Superior temporal gyrus (tissue), 1 donor: ENCODE measurements at regions not wholly inside any gene's neighbourhood (a gene's known extent, or its start where the extent isn't known, plus 50 kb on each side); places are given as distances from the start of the nearest gene placed in this dataset.
"Not testable (repeated sequence)": the region's sequence is repeated elsewhere in the genome, so short reads cannot be mapped to it uniquely, and the experiment has no call there.

Experiments used
- DNase-seq: peaks from one replicate; pipeline ENCODE4 v3.0.0-alpha.2; 2016; ENCODE audit errors: extremely low spot score

DNA sequence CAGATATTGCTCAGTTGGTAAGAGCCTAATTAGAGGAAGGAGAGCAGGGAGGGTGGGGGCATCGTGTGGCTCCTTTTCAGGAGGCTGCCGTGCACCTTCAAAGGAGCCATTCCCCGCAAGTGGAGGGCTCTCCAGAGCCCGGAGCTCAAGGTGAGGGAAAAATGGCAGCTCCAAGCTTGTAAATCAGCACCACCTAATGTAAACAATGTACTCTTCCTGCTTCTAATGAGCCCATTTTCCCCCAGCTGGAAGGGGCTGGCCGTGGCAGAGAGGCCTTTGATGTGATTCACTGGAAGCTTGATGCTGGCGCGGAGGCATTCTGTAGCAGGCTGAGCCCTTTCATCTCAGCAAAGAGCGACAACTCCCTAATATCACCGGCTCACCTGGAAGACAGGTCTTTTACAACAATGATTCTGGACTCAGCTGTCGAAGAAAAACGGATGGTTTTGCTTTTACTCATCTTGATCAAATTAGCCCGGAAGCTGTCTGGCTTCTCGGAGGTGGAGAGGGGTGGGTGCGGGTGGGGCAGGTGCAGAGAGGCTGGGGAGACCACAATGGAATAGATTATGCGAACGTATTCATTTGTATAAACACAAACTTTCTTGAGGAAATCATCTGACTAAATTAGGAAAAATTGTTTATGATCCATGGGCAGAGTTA lies 112.5 kb downstream of the RRAGC start:
- DNase-seq, result no peak

GRCh38 chr1:38746402-38746935 lies 113.1 kb downstream of the RRAGC start:
- DNase-seq, result no peak

DNA sequence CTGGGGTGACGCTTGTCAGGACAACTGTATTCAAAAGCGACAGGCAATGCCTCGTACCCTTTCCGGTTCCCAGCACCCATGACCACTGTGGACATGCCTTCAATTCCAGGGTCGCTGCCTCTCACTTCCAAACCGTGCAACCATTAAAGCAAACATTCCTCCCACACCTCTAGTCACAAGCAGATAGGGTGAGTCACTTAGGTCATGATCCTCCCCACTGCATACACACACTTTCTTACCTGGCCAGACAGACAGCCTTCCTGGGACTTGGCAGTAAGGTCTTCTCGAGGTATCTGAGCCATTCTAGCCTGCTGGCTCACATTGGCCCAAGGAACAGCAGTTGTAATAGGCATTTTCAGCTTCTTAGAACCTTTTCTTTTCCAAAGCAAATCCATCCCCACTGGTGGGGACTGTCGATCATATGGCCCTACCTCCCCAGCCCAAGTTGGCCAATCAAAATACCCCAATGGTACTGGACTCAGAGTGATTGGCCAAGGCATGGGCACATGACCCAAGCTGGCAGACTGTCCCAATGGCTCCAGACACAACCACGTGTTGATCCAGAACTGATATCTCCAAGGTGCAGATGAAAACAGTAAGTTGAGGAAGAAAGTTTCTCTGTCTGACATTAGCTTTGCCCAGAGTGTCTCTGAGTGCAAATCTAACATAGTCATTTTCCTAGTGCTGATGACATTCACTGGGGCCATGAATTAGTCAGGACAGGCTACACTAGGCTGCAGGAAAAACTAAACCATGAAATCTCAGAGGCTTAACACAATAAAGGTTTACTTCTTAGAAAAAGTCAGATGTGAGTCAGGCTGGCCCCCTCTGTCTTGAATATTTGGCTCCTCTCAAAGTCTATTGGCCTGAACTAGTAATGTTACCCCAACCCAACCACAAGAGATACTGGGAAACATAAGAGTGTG lies 113.8 kb downstream of the RRAGC start:
- DNase-seq, result no peak

GRCh38 chr1:38744452-38745350 lies 114.9 kb downstream of the RRAGC start:
- no peak for DNase-seq

DNA sequence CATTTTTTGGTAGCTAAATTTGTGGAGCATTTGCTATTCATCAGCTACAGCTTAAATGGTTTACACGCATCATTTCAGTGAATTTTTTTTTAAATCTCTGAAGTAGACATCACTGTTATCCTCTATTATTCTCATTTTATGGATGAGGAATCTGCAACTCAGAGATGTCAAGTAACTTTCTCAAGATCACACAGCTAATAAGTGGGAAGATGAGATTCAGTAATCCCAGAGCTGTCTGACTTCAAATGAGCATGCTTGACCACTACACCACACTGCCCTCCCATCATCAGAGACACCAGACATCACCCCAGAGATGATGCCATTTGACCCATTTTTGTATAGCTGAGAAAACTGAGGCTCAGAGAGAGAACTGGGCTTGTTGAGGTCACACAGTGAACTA lies 116.4 kb downstream of the RRAGC start:
- no peak for DNase-seq

GRCh38 chr1:38741341-38741740 lies 118.2 kb downstream of the RRAGC start:
- no peak for DNase-seq

DNA sequence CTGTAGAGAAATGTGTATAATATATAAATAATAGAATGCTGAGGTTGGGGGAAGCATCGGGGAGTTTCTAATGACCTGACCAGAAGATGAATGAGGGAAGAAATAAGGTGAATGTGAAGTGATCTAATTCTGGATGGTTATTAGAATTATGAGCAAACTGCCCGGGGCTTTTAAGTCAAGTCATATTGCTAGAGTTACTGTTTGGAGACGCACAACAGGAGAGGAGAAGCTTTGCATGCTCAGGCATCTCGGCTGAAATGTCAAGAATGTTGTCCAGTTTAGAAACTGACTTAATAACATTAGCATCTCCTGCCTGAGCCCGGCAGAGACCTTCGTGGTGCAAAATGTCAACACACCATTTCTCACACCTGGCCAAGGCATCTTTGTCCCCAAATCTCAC lies 119.1 kb downstream of the RRAGC start:
- DNase-seq, result no peak

- DNase-seq, result no peak
Observed at GRCh38 chr1:38738207-38738606, 121.4 kb downstream of the RRAGC start.

- no peak for DNase-seq
Observed at GRCh38 chr1:38736399-38736798, 123.2 kb downstream of the RRAGC start.

DNA sequence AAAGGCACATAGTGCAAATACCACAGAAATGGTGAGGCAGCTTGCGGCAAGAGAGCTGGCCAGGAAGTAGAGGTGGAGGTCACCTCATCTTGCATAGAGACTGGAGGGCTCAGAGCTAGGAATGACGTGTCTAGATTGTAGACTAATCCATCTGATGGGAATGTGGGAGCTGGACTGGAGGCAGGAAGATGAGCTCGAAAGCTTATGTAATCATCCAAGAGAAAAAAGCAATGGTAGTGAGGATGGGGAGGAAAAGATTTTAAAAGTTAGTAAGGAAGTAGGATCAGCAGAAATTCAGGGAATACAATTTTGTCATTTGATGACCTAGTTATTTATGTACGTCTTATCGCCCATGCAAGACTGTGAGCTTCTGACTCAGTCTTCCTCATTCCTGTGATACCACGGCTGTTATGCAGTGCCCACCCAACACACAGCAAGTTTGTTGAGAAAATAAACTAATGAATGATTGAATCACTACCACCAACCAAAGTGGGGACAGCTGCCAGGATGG lies 123.9 kb downstream of the RRAGC start:
- DNase-seq, result no peak

- no peak for DNase-seq
Observed at GRCh38 chr1:38733761-38734160, 125.8 kb downstream of the RRAGC start.

DNA sequence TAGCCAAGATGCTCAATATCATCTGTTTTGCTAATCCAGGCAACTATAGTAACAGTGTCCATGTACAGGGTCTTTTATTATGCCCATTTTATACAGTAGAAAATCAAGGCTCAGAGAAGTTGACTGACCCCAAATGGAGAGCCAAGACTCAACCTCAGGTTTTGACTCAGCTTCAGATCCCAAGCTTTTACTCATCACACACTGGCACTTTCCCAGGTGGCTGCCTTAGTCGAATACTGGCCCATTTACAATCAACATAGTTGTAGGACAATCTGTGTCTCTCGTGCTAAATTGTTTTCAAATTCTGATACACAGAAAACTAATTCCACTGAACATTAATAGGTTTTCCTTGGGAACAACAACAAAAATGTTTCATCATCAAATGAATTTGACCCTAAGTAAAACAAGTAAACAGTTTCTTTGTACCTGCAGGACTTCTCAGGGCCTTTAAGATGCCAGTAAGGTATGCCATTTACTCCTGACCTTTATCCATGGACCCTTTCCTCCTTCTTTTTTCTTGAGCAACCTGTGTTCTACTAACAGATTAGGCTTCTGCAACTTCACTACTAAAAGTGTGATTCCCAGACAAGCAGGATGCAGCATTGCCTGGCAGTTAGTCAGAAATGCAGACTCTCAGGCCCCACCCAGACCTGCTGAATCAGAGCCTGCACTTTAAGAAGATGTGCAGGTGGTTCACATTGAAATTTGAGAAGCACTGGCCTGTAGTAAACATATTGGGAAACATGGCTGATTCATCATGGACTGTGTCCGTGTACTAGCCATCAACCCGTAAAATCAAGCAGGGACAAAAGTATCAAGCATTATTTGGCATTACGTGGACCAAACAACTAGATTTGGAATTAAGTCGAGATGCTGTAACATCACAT lies 128.8 kb downstream of the RRAGC start:
- DNase-seq, result no peak

GRCh38 chr1:38728585-38728908 lies 131.0 kb downstream of the RRAGC start:
- no peak for DNase-seq

GRCh38 chr1:38727684-38728584 lies 131.6 kb downstream of the RRAGC start:
- peak; percentile 17 for DNase-seq

DNA sequence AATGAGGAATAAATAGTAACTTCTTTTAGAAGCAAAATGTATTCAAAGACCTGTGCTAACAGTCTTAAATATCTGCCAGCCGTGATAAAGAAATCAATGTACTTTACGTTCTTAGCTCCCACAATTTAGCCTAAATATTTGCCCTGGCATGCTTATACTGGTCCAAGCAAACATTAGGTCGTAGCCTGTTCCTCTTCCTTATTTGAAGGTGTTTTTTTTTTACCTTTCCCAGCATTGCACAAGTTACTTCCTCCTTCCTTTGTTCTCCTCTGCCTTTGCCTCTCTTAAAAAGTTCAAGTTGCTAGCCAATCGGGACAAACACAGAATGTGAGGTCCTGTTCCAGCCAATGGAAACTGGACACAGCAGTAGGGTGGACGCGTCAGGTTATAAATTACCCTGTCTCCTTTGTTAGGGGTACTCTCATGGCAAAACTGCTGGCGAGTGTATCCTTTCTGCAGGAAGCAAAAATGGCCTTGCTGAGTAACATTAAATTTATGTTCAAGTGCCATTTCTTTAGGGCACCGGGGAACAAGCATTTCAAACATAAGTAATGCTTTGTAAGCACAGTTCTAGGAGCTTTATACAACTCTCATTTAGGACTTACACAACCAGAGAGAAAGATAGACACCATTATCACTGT lies 134.1 kb downstream of the RRAGC start:
- DNase-seq, result not testable (repeated sequence)

- DNase-seq, result no peak
Observed at GRCh38 chr1:38724160-38725131, 135.1 kb downstream of the RRAGC start.

DNA sequence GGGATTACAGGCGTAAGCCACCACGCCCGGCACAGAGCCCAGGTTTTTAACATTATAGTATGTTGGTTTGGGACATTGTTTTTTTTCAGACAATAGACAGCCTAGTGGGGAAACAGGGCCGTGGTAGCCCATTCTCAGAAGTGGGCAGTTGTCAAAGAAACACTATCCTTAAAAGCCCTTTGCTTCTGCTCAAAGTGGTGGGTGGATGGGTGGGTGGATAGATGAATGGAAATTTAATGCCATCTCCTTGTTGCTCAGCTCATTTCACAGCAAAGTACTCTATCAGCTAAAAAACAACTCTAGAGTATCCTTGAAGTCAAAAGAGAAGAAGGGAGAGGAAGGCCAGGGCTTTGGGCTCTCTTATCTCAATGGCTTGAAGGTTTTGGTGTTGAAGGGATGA lies 137.8 kb downstream of the RRAGC start:
- DNase-seq, result no peak

DNA sequence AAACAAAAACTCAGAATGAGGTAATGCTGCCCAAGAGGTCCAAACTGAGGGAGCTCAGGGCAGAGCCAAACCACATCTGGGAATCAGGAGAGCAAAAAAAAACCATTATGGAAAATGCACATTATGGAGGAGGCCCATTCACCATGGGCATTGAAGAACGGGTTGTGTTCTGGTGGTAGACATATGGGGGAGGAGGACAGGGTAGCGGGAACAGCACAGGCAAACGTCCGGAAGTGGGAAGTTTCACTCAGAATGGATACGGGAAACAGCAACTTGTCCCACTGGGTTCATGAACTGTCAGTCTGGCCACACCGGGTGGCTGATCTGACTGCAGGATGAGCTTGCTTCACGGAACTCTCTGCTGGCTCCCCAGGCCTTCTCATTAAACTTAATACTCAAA lies 139.7 kb downstream of the RRAGC start:
- no peak for DNase-seq
